Inflammatory macrophage (primary cell): ENCODE measurements at regions not wholly inside any gene's neighbourhood (a gene's known extent, or its start where the extent isn't known, plus 50 kb on each side); places are given as distances from the start of the nearest gene placed in this dataset.
A peak's percentile ranks its signal among the peaks of the same experiment; 100 is the strongest.
"Not testable (repeated sequence)": the region's sequence is repeated elsewhere in the genome, so short reads cannot be mapped to it uniquely, and the experiment has no call there.

Experiments
- DNase-seq, 2 donors: peaks; one replicate each; pipeline ENCODE4 v3.0.0-alpha.2; 2020 to 2022

GRCh38 chr14:101634850-101635748 lies 73.8 kb downstream of the DIO3 start:
- no peak for DNase-seq

DNA sequence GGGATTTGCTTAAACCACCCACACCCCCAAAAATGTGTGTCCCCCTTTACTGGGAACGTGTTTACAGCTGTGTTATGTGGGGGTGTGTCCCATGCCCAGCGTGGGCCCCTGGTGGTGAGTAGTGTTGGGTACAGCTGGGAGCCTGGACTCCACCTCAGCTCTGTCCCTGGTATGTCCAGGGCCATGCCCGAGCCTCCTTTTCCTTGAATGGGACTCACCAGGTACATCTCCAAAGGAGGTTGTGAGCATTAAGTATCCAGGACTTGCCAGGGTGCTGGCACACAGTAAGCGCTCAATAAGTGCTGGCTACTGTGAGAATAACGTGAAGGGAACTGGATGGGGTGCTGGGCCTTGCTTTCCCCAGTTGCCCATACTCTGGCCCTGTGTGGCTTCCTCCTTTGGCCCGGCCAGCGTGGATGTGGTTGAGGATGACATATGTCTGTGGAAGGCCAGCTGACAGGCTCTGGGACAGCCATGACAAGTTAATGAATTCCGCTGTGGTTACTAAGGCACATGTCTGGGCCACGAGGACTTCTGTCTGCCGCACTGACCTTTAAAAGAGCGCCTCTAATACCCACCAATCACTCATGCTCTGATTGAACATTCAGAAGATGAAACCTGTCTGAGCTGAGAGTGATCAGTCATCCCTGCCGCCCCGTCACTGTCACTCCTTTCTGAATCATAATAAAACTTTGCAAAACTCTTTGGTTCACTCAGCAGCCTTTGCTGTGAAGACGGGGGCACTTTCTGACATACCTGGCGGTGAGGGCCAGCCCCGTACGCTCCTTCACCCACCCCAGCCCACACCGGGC lies 74.7 kb downstream of the DIO3 start:
- peak in 1 of 2 donors; percentile 57 for DNase-seq

DNA sequence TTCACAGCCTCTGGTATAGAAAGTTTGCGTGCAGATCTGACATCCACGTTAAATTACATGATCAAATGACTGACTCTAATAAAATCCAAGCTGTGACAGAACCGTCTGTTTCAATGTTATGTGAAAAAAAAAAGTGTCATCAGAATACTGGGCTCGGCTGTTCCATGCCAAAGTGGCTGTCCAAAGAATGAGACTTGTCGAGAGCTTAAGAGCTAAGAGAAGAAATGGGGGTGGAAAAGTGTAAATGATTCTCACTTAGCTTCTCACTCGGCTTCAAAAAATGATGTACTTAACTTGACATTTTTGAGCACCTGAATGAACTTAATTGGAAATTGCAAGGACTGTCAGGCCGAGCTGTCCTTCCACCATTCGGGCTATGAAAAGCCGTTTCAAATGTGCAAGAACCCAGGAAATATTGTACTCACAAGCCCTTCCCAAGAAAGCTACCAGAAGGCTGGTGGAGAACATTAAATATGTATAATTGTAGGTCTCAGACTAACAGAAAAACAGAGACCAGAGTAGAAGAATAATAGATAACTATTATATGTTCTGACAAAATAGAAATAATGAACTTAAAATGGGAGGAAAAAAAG lies 78.0 kb downstream of the DIO3 start:
- DNase-seq: no peak

- no peak for DNase-seq
These were observed 82.4 kb downstream of the DIO3 start for GRCh38 chr14:101643651-101644050.

DNA sequence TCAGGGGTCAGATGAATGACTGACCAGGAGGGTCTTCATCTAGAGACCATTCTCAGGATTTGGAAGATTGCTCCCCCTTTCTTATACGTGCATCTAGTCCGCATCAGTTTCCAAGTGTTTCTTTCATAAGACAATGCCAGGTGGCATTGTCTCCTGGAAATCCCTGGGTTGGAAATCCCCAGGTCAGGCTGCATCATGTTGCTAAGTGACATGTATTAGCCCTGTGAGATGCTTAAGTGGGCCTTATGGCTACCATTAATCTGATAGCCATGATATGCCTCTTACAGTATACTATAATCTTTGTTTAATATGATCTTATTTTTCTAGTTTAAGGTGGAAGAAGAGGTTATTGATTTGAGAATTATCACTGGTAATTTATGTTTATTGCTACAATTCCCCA lies 92.8 kb downstream of the DIO3 start:
- DNase-seq: no peak

- DNase-seq: no peak
These were observed 96.1 kb downstream of the DIO3 start for GRCh38 chr14:101657372-101657771.

GRCh38 chr14:101665478-101666078 lies 95.9 kb upstream of the PPP2R5C start:
- peak; percentile 27 to 57 for DNase-seq

GRCh38 chr14:101666264-101666663 lies 95.2 kb upstream of the PPP2R5C start:
- no peak for DNase-seq

GRCh38 chr14:101669629-101670028 lies 91.9 kb upstream of the PPP2R5C start:
- no peak for DNase-seq

GRCh38 chr14:101673873-101674272 lies 87.6 kb upstream of the PPP2R5C start:
- DNase-seq: no peak

DNA sequence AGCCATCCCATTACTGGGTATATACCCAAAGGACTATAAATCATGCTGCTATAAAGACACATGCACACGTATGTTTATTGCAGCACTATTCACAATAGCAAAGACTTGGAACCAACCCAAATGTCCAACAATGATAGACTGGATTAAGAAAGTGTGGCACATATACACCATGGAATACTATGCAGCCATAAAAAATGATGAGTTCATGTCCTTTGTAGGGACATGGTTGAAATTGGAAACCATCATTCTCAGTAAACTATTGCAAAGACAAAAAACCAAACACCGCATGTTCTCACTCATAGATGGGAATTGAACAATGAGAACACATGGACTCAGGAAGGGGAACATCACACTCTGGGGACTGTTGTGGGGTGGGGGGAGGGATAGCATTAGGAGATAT lies 85.7 kb upstream of the PPP2R5C start:
- not testable (repeated sequence) for DNase-seq

DNA sequence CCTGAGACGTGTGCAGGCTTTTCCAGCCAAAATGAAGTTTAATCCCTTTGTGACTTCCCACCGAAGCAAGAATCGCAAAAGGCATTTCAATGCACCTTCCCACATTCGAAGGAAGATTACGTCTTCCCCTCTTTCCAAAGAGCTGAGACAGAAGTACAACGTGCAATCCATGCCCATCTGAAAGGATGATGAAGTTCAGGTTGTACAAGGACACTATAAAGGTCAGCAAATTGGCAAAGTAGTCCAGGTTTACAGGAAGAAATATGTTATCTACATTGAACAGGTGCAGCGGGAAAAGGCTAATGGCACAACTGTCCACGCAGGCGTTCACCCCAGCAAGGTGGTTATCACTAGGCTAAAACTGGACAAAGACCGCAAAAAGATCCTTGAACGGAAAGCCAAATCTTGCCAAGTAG lies 83.6 kb upstream of the PPP2R5C start:
- DNase-seq: not testable (repeated sequence)

GRCh38 chr14:101681795-101682194 lies 79.7 kb upstream of the PPP2R5C start:
- no peak for DNase-seq

- DNase-seq: no peak
These were observed 78.1 kb upstream of the PPP2R5C start for GRCh38 chr14:101683365-101683764.

GRCh38 chr14:101687756-101688546 lies 73.6 kb upstream of the PPP2R5C start:
- DNase-seq: no peak

- DNase-seq: no peak
These were observed 72.4 kb upstream of the PPP2R5C start for GRCh38 chr14:101689039-101689501.

DNA sequence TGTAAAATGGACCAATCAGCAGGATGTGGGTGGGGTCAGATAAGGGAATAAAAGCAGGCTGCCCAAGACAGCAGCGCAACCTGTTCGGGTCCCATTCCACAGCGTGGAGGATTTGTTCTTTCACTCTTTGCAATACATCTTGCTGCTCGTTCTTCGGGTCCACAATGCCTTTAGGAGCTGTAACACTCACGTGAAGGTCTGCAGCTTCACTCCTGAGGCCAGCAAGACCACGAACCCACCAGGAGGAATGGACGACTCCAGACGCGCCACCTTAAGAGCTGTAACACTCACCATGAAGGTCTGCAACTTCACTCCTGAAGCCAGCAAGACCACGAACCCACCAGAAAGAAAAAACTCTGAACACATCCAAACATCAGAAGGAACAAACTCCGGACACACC lies 71.5 kb upstream of the PPP2R5C start:
- DNase-seq: not testable (repeated sequence)

DNA sequence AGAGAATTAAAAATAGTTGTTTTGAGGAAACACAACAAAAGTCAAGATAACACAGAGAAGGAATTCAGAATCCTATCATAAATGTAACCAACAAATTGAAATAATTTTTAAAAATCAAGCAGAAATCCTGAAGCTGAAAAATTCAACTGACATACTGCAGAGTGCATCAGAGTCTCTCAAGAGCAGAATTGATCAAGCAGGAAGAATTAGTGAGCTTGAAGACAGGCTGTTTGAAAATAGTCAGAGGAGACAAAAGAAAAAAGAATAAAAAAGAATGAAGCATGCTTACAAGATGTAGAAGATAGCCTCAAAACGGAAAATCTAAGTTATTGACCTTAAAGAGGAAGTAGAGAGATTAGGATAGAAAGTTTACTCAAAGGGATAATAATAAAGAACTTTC lies 65.8 kb upstream of the PPP2R5C start:
- DNase-seq: no peak

GRCh38 chr14:101704140-101704539 lies 57.4 kb upstream of the PPP2R5C start:
- no peak for DNase-seq

GRCh38 chr14:101705733-101706508 lies 55.6 kb upstream of the PPP2R5C start:
- DNase-seq: peak; percentile 54 to 70

GRCh38 chr14:101706509-101707067 lies 54.9 kb upstream of the PPP2R5C start:
- DNase-seq: no peak
